ENCODE measurements at regions not wholly inside any gene's neighbourhood (a gene's known extent, or its start where the extent isn't known, plus 50 kb on each side); places are given as distances from the start of the nearest gene placed in this dataset.

- WGBS, 2 donors: 18 to 64% methylated on average over 1 of the region's 1 CpG
- Histone ChIP-seq H3K36me3 (no peaks in the 10 kb centered on the region), H3K27ac (no peak overlapping the region), H3K27me3 (no peaks in the 10 kb centered on the region), H3K4me1 (no peaks in the 10 kb centered on the region), H3K9me3 (peaks cover 0 to 4% (median 0%) of the 10 kb centered on the region in 4 donors), H3K4me3 (no peak overlapping the region)
- intact Hi-C loops (cut with DNase I): no loop called here
- TF ChIP-seq CTCF (IDR thresholded peaks at IDR 0.05) (no peak), POLR2A (IDR thresholded peaks at IDR 0.05) (no peak), EP300 (IDR thresholded peaks at IDR 0.05) (no peak), POLR2AphosphoS5 (IDR thresholded peaks at IDR 0.05) (no peak)
- DNase-seq: no peak
Observed at GRCh38 chr16:59154295-59154694, 420.2 kb upstream of the GOT2 start.

GRCh38 chr16:59148769-59149155 is 414.6 kb upstream of the GOT2 start:
- H3K9me3 ChIP-seq: no peaks in the 10 kb centered on the region
- no peak for DNase-seq
- WGBS, 2 donors: 75 to 80% methylated on average over 2 of the region's 2 CpGs
- intact Hi-C loops (cut with DNase I): no loop called here
- TF ChIP-seq POLR2A (IDR thresholded peaks at IDR 0.05) (no peak), EP300 (IDR thresholded peaks at IDR 0.05) (no peak), POLR2AphosphoS5 (IDR thresholded peaks at IDR 0.05) (no peak), CTCF (IDR thresholded peaks at IDR 0.05) (no peak)
- H3K27me3 ChIP-seq: no peaks in the 10 kb centered on the region
- H3K27ac ChIP-seq: no peak overlapping the region
- H3K4me1 ChIP-seq: no peaks in the 10 kb centered on the region
- H3K36me3 ChIP-seq: no peaks in the 10 kb centered on the region
- no peak overlapping the region for H3K4me3 ChIP-seq

- no peaks in the 10 kb centered on the region for H3K27me3 ChIP-seq
- no peak overlapping the region for H3K4me3 ChIP-seq
- no peak for DNase-seq
- no peaks in the 10 kb centered on the region for H3K36me3 ChIP-seq
- TF ChIP-seq POLR2A (IDR thresholded peaks at IDR 0.05): no peak
- H3K4me1 ChIP-seq: no peaks in the 10 kb centered on the region
- no peaks in the 10 kb centered on the region for H3K9me3 ChIP-seq
- intact Hi-C loops (cut with DNase I): no loop called here
- no peak overlapping the region for H3K27ac ChIP-seq
- WGBS, 2 donors: 80 to 85% methylated on average over 8 of the region's 8 CpGs
Observed at GRCh38 chr16:59148056-59148768, 414.1 kb upstream of the GOT2 start.

GRCh38 chr16:59146140-59146539 is 412.0 kb upstream of the GOT2 start:
- WGBS, 2 donors: 89 to 97% methylated on average over 3 of the region's 3 CpGs
- no peak overlapping the region for H3K4me3 ChIP-seq

GRCh38 chr16:59144841-59145240 is 410.7 kb upstream of the GOT2 start:
- WGBS, 2 donors: 77 to 84% methylated on average over 2 of the region's 2 CpGs
- Histone ChIP-seq H3K9me3 (peaks cover 0 to 4% (median 0%) of the 10 kb centered on the region in 4 donors), H3K4me1 (no peaks in the 10 kb centered on the region), H3K27me3 (no peaks in the 10 kb centered on the region), H3K36me3 (no peaks in the 10 kb centered on the region), H3K27ac (no peak overlapping the region), H3K4me3 (no peak overlapping the region)
- TF ChIP-seq EP300 (IDR thresholded peaks at IDR 0.05) (no peak), POLR2AphosphoS5 (IDR thresholded peaks at IDR 0.05) (no peak), POLR2A (IDR thresholded peaks at IDR 0.05) (no peak), CTCF (IDR thresholded peaks at IDR 0.05) (no peak)
- DNase-seq: no peak
- intact Hi-C loops (cut with DNase I): no loop called here

More at GRCh38 chr16:59146140-59146539, 412.0 kb upstream of the GOT2 start:
- Histone ChIP-seq H3K27me3 (no peaks in the 10 kb centered on the region), H3K4me1 (no peaks in the 10 kb centered on the region), H3K9me3 (no peaks in the 10 kb centered on the region), H3K27ac (no peak overlapping the region), H3K36me3 (no peaks in the 10 kb centered on the region)
- TF ChIP-seq CTCF (IDR thresholded peaks at IDR 0.05): no peak
- no peak for TF ChIP-seq POLR2A (IDR thresholded peaks at IDR 0.05)
- TF ChIP-seq POLR2AphosphoS5 (IDR thresholded peaks at IDR 0.05): no peak
- intact Hi-C loops (cut with DNase I): no loop called here
- DNase-seq: no peak
